ENCODE measurements at regions not wholly inside any gene's neighbourhood (a gene's known extent, or its start where the extent isn't known, plus 50 kb on each side); places are given as distances from the start of the nearest gene placed in this dataset.

- TF ChIP-seq GATA3 (IDR thresholded peaks at IDR 0.05; ENCODE audit: low read depth, low read length) (no peak), GATA2 (IDR thresholded peaks at IDR 0.05; ENCODE audit: low read depth, low read length) (no peak)
These were observed 162.9 kb downstream of the MBL2 start for GRCh38 chr10:52609626-52610240.
